HCT116 (cell line): ENCODE measurements at regions not wholly inside any gene's neighbourhood (a gene's known extent, or its start where the extent isn't known, plus 50 kb on each side); places are given as distances from the start of the nearest gene placed in this dataset.

ENCODE experiments used
- ATAC-seq: fragments of 200-7000 bp; cut with Tn5 transposase; 2 replicates; pipeline ENCODE4 v1.9.1; 2020; ENCODE audit warnings: mild to moderate bottlenecking, moderate library complexity
- BruUV-seq: library from RNA; stranded (reverse); fragments of 400-500 nt; replicated peaks from 2 replicates; lab custom pipeline; 2021; lab: Mats Ljungman, UMichigan
- CTCF ChIA-PET: fragments of 300-600 bp; sonication (Branson Sonifier 250); formaldehyde crosslinking; loops from one replicate; lab custom pipeline; 2021; ENCODE audit warnings: antibody characterized with exemption; lab: Charles Lee
- POLR2A ChIA-PET: fragments of 300-600, 350-600 bp; sonication (Branson Sonifier 250); formaldehyde crosslinking; loops from one replicate; lab custom pipeline; 2021; ENCODE audit warnings: antibody characterized with exemption; lab: Charles Lee
- RAD21 ChIA-PET, 2 experiments: fragments of 300-600 bp; sonication (Branson Sonifier 250); formaldehyde crosslinking; loops; one replicate each; lab custom pipeline; 2023; ENCODE audit warnings: low total read pairs in 2 of 2; ENCODE audit not compliant: uncharacterized antibody in 2 of 2, unreplicated experiment in 2 of 2, low non-redundant PET in 1 of 2; lab: Charles Lee
- DNase-seq: peaks from one replicate; pipeline ENCODE4 v3.0.0-alpha.2; 2010; ENCODE audit warnings: low read depth, low spot score
- H2AFZ ChIP-seq: fragments of 200-600 bp; shearing (Covaris generic), sonication (generic); 2 replicates; pipeline ENCODE4 v1.6.1; 2017; ENCODE audit warnings: low read depth, mixed run types, mixed read lengths, antibody characterized with exemption, low read length; ENCODE audit not compliant: poor library complexity, severe bottlenecking
- H3K27ac ChIP-seq: 2 replicates; pipeline ENCODE4 v1.5.1; 2012; ENCODE audit warnings: low read depth, low read length
- H3K27me3 ChIP-seq: fragments of 200-600 bp; sonication (generic); 2 replicates; pipeline ENCODE4 v1.6.1; 2016; ENCODE audit warnings: mixed run types, low read length, mixed read lengths; ENCODE audit not compliant: insufficient read depth
- H3K36me3 ChIP-seq, 2 experiments: fragments of 200-500 bp in 1 of 2; fragments of 200-600 bp in 1 of 2; sonication (Bioruptor generic) in 1 of 2; sonication (generic) in 1 of 2; 2 replicates each; pipeline versions ENCODE4 v1.5.1 to v1.6.1; 2014 to 2016; ENCODE audit warnings: low read length in 2 of 2, inconsistent platforms in 1 of 2, mixed read lengths in 1 of 2, mixed run types in 1 of 2; ENCODE audit not compliant: insufficient read depth in 2 of 2, control insufficient read depth in 1 of 2
- H3K4me1 ChIP-seq, 2 experiments: fragments of 200-600 bp in 1 of 2; sonication (generic) in 1 of 2; 2 replicates each; pipeline versions ENCODE4 v1.5.1 to v1.6.1; 2012 to 2017; ENCODE audit warnings: low read length in 2 of 2, inconsistent platforms in 1 of 2, mild to moderate bottlenecking in 1 of 2, mixed read lengths in 1 of 2, mixed run types in 1 of 2, moderate library complexity in 1 of 2; ENCODE audit not compliant: insufficient read depth in 2 of 2, control insufficient read depth in 1 of 2
- H3K4me2 ChIP-seq: fragments of 200-600 bp; sonication (generic); 2 replicates; pipeline ENCODE4 v1.6.1; 2017; ENCODE audit warnings: mixed run types, low read length, mixed read lengths
- H3K4me3 ChIP-seq, 2 experiments: fragments of 200-600 bp in 1 of 2; sonication (generic) in 1 of 2; replicated peaks in 1 of 2; 2 replicates each; pipeline ENCODE4 v1.5.1; 2011 to 2016; ENCODE audit warnings: low read length in 2 of 2, control low read depth in 1 of 2, low read depth in 1 of 2, mild to moderate bottlenecking in 1 of 2, mixed read lengths in 1 of 2, mixed run types in 1 of 2
- H3K79me2 ChIP-seq: fragments of 200-600 bp; sonication (generic); 2 replicates; pipeline ENCODE4 v1.6.1; 2017; ENCODE audit warnings: mild to moderate bottlenecking, mixed run types, low read length, moderate library complexity, mixed read lengths; ENCODE audit not compliant: insufficient read depth
- H3K9ac ChIP-seq: fragments of 200-600 bp; sonication (generic); 2 replicates; pipeline ENCODE4 v1.6.1; 2016; ENCODE audit warnings: low read length, mixed read lengths
- H3K9me2 ChIP-seq: fragments of 200-600 bp; sonication (generic), shearing (Covaris generic); 2 replicates; pipeline ENCODE4 v1.6.1; 2017; ENCODE audit warnings: mixed run types, mild to moderate bottlenecking, moderate library complexity; ENCODE audit not compliant: insufficient read depth
- H3K9me3 ChIP-seq, 2 experiments: fragments of 200-500 bp in 1 of 2; fragments of 200-600 bp in 1 of 2; sonication (Bioruptor generic) in 1 of 2; sonication (generic) in 1 of 2; 2 replicates each; pipeline ENCODE4 v1.6.1; 2014 to 2017; ENCODE audit warnings: low read length in 2 of 2, mixed read lengths in 2 of 2, inconsistent platforms in 1 of 2, low read depth in 1 of 2, mild to moderate bottlenecking in 1 of 2, mixed run types in 1 of 2, moderate library complexity in 1 of 2; ENCODE audit not compliant: control insufficient read depth in 1 of 2, insufficient read depth in 1 of 2
- H4K20me1 ChIP-seq: fragments of 200-600 bp; sonication (generic), shearing (Covaris generic); 2 replicates; pipeline ENCODE4 v1.6.1; 2017; ENCODE audit warnings: mixed run types, mild to moderate bottlenecking, moderate library complexity; ENCODE audit not compliant: insufficient read depth
- ATF3 ChIP-seq: IDR thresholded peaks from 2 replicates; pipeline ENCODE4 v1.6.1; 2012
- ELF1 ChIP-seq: IDR thresholded peaks from 2 replicates; pipeline ENCODE4 v1.6.1; 2012; ENCODE audit warnings: low read depth, borderline replicate concordance
- EZH2 ChIP-seq: fragments of 200-600 bp; sonication (generic); IDR thresholded peaks from 2 replicates; pipeline ENCODE4 v1.6.1; 2017; ENCODE audit warnings: antibody characterized with exemption, mixed run types
- EZH2phosphoT487 ChIP-seq: fragments of 200-600 bp; IDR thresholded peaks from 2 replicates; pipeline ENCODE4 v1.6.1; 2018; ENCODE audit warnings: antibody characterized with exemption, borderline replicate concordance
- RAD21 ChIP-seq: IDR thresholded peaks from 2 replicates; pipeline ENCODE4 v1.6.1; 2012; ENCODE audit warnings: low read depth, mild to moderate bottlenecking
- REST ChIP-seq: IDR thresholded peaks from 2 replicates; pipeline ENCODE4 v1.6.1; 2012; ENCODE audit warnings: low read depth
- ZBTB33 ChIP-seq: IDR thresholded peaks from 2 replicates; pipeline ENCODE4 v1.6.1; 2011; ENCODE audit warnings: mild to moderate bottlenecking, low read length, moderate library complexity; ENCODE audit not compliant: insufficient replicate concordance; ENCODE audit errors: extremely low read depth
- ZFX ChIP-seq: fragments of 450-650 bp; IDR thresholded peaks from 2 replicates; pipeline ENCODE4 v1.6.1; 2017
- intact Hi-C: fragments of 100-400 bp; cut with micrococcal nuclease; formaldehyde crosslinking; loops from 2 replicates; pipeline ENCODE4 v1.10.0; 2022

- Histone ChIP-seq H3K4me2 (no peak overlapping the region), H3K27ac (no peak overlapping the region), H3K9ac (no peak overlapping the region), H3K4me3 (no peak overlapping the region), H3K27me3 (peaks cover 56% of the 10 kb centered on the region), H2AFZ (no peak overlapping the region), H3K4me1 (no peaks in the 10 kb centered on the region), H3K9me2 (no peaks in the 10 kb centered on the region), H3K79me2 (no peaks in the 10 kb centered on the region)
- no peak for ATAC-seq
- intact Hi-C loops = no loop called here
- BruUV-seq = no TSS peak
- no peak for TF ChIP-seq EZH2
- TF ChIP-seq REST = no peak
- no peak for TF ChIP-seq RAD21
- TF ChIP-seq ZFX = no peak
- no peak for TF ChIP-seq ZBTB33
- TF ChIP-seq ATF3 = no peak
- TF ChIP-seq EZH2phosphoT487 = no peak
- no peak for TF ChIP-seq ELF1
- TF ChIP-seq, all 23 proteins: peak for 0
- H4K20me1 ChIP-seq = no peaks in the 10 kb centered on the region
- ChIA-PET POLR2A (no interaction called here), RAD21 (no interaction called here), CTCF (no interaction called here)
- no peak for DNase-seq
- H3K36me3 ChIP-seq = no peaks in the 10 kb centered on the region
- H3K9me3 ChIP-seq = no peaks in the 10 kb centered on the region
These were observed 163.6 kb upstream of the COPS8 start for GRCh38 chr2:236922061-236922460.
